GM23338 (cell line): ENCODE measurements at regions not wholly inside any gene's neighbourhood (a gene's known extent, or its start where the extent isn't known, plus 50 kb on each side); places are given as distances from the start of the nearest gene placed in this dataset.

Experiments
- CREB1 ChIP-seq: fragments of 250-450 bp; sonication (Bioruptor Pico); IDR thresholded peaks from 2 replicates; pipeline ENCODE4 v1.5.0; 2020; ENCODE audit warnings: low read depth, mild to moderate bottlenecking, moderate library complexity
- EZH2phosphoT487 ChIP-seq: fragments of 200-600 bp; sonication (generic); IDR thresholded peaks from one replicate; pipeline ENCODE4 v1.8.1; 2018; ENCODE audit warnings: antibody characterized with exemption; ENCODE audit not compliant: unreplicated experiment
- JUNB ChIP-seq: IDR thresholded peaks from one replicate; pipeline ENCODE4 v1.6.1; 2016; ENCODE audit warnings: antibody characterized with exemption; ENCODE audit not compliant: unreplicated experiment
- REST ChIP-seq: IDR thresholded peaks from one replicate; pipeline ENCODE4 v1.6.1; 2018; ENCODE audit warnings: antibody characterized with exemption; ENCODE audit not compliant: unreplicated experiment
- STAT1 ChIP-seq: IDR thresholded peaks from one replicate; pipeline ENCODE4 v1.6.1; 2016; ENCODE audit warnings: antibody characterized with exemption; ENCODE audit not compliant: unreplicated experiment
- ZNF331 ChIP-seq: fragments of 250-450 bp; sonication (Bioruptor Pico); IDR thresholded peaks from 2 replicates; pipeline ENCODE4 v1.5.0; 2020; ENCODE audit warnings: low read depth, mild to moderate bottlenecking, moderate library complexity
- ZNF462 ChIP-seq: fragments of 250-450 bp; sonication (Bioruptor Pico); IDR thresholded peaks from 2 replicates; pipeline ENCODE4 v1.5.0; 2020; ENCODE audit warnings: mild to moderate bottlenecking, moderate library complexity

- no peak for TF ChIP-seq ZNF462 (CRISPR knock-in tag)
- TF ChIP-seq JUNB, result no peak
- no peak for TF ChIP-seq ZNF331 (CRISPR knock-in tag)
- no peak for TF ChIP-seq REST
- no peak for TF ChIP-seq CREB1 (CRISPR knock-in tag)
- TF ChIP-seq EZH2phosphoT487, result no peak
- no peak for TF ChIP-seq STAT1
These were observed 130.0 kb upstream of the TCF21 start (continued) for GRCh38 chr6:133758815-133759335.
